Heart left ventricle (tissue), 16 donors: ENCODE measurements at regions not wholly inside any gene's neighbourhood (a gene's known extent, or its start where the extent isn't known, plus 50 kb on each side); places are given as distances from the start of the nearest gene placed in this dataset.

Experiments
- ATAC-seq, 4 donors: fragments of 200-7000 bp; cut with Tn5 transposase; one replicate each; pipeline ENCODE4 v1.9.1; 2020 to 2022; ENCODE audit warnings: moderate library complexity in 4 of 4, mild to moderate bottlenecking in 3 of 4, moderate number of reproducible peaks in 1 of 4
- DNase-seq, 5 donors: peaks; one replicate each; pipeline ENCODE4 v3.0.0-alpha.2; 2020
- H3K27ac ChIP-seq, 12 donors: fragments of 200-600 bp; sonication (generic) in 4 of 12; one replicate each; pipeline versions ENCODE4 v1.5.0 to v1.8.0; 2016 to 2022; ENCODE audit warnings: mild to moderate bottlenecking in 2 of 12
- H3K27me3 ChIP-seq, 9 donors: fragments of 200-600 bp; sonication (generic) in 2 of 9; one replicate each; pipeline versions ENCODE4 v1.5.1 to v1.8.0; 2016 to 2022; ENCODE audit warnings: mild to moderate bottlenecking in 3 of 9
- H3K36me3 ChIP-seq, 9 donors: fragments of 200-600 bp; sonication (generic) in 2 of 9; one replicate each; pipeline versions ENCODE4 v1.5.0 to v1.8.0; 2018 to 2022; ENCODE audit warnings: mild to moderate bottlenecking in 2 of 9
- H3K4me1 ChIP-seq, 12 donors: fragments of 200-600 bp; sonication (generic) in 4 of 12; one replicate each; pipeline versions ENCODE4 v1.5.0 to v1.8.0; 2016 to 2022; ENCODE audit warnings: mild to moderate bottlenecking in 3 of 12
- H3K4me3 ChIP-seq, 12 donors: fragments of 200-600 bp; sonication (generic) in 4 of 12; one replicate each; pipeline versions ENCODE4 v1.5.0 to v1.8.0; 2017 to 2022; ENCODE audit warnings: mild to moderate bottlenecking in 9 of 12, moderate library complexity in 4 of 12
- H3K9me3 ChIP-seq, 12 donors: fragments of 200-600 bp; sonication (generic) in 4 of 12; one replicate each; pipeline versions ENCODE4 v1.5.0 to v1.8.0; 2016 to 2022; ENCODE audit warnings: mild to moderate bottlenecking in 1 of 12
- POLR2A ChIP-seq, 2 donors: fragments of 450-650 bp; IDR thresholded peaks; one replicate each; pipeline ENCODE4 v1.6.1; 2017; ENCODE audit warnings: antibody characterized with exemption in 2 of 2, mild to moderate bottlenecking in 2 of 2, moderate library complexity in 2 of 2
- WGBS, 4 donors: extraction: QIAGEN DNeasy Blood & Tissue Kit in 2 of 4; methylation state at CpG; one replicate each; pipeline versions ENCODE4 v1.1.5 to v1.1.7; 2013 to 2018; 5-methylcytosine and 5-hydroxymethylcytosine counted together
- intact Hi-C, 10 donors: fragments of 100-400 bp; cut with DNase I; formaldehyde crosslinking; loops; one replicate each; pipeline versions ENCODE4 v1.11.1 to v1.14.2; 2022
- TF ChIP-seq, protein P1 (sequence below), 12 donors: fragments of 200-600 bp; sonication (generic) in 4 of 12; IDR thresholded peaks; one replicate each; pipeline versions ENCODE4 v1.5.0 to v1.8.0; 2018 to 2022; ENCODE audit warnings: antibody characterized with exemption in 12 of 12, mild to moderate bottlenecking in 5 of 12
- donor health status: ischemic (EF 13 %, LVEDD 7.1; RV severe dilation, severe dysfunction).
- donor health status: healthy with polysubstance abuse.
- donor health status: DM: no; HTN: yes; CAD: no.
- donor health status: DM: no; HTN: no; CAD: no.
- donor health status: ischemic (EF 25% LVEDD 6.9; RV normal size, moderate dysfunction).
- donor health status: ischemic (EF 25% LVEDD 5.7; RV mildly dilated, moderate dysfunction).
- donor health status: healthy.
- donor health status: DM: yes; HTN: yes; CAD: no.
- donor health status: ischemic (EF 35%, LVEDD 5.7; RV mildly dilated, moderate dysfunction).
- donor health status: nonischemic (EF 11% LVEDD 7.7; RV severe dilation, severe dysfunction).
- donor health status: DM: yes; HTN: yes; CAD: no.
- donor health status: PGD.
- donor health status: ischemic (EF 29% LVEDD 5.4; RV normal size, mild dysfunction).
- donor health status: nonischemic (EF 23%, LVEDD 6.1; RV moderate dilation, normal function).

DNA sequence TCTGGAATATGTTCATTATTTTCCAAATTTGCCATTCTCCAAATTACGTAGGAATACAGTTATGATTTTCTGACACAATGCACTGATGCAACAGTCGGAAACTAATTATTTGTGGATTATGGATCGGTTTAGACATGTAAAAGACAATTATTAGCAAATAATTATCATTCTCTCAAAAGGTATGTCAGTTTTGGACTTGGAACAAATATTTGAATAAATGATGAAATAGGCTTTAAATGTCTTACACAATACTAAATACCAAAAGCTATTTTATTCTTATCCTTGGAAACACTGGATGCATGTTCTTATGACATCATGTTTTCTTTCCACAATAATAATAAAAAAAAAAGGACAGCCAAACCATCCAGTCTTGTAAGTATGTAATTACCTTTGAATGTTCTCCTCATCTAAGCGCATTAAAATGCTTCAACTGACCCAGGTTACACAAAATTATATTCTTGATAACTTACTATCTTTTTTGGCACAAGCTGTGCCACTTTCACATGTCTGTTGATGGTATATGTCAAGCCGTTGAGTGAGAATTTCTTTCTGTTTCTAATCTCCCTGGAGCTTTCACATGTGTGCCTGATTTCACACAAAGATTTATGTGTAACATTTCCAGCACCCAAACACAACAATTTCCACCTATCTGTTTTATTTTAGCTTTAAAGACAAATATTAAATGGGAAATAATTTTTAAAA, 238.5 kb upstream of the ZNF385D start:
- intact Hi-C loops, result no loop called here
- no peaks in the 10 kb centered on the region for H3K36me3 ChIP-seq
- TF ChIP-seq POLR2A (IDR thresholded peaks at IDR 0.05), result no peak
- TF ChIP-seq, protein P1, sequence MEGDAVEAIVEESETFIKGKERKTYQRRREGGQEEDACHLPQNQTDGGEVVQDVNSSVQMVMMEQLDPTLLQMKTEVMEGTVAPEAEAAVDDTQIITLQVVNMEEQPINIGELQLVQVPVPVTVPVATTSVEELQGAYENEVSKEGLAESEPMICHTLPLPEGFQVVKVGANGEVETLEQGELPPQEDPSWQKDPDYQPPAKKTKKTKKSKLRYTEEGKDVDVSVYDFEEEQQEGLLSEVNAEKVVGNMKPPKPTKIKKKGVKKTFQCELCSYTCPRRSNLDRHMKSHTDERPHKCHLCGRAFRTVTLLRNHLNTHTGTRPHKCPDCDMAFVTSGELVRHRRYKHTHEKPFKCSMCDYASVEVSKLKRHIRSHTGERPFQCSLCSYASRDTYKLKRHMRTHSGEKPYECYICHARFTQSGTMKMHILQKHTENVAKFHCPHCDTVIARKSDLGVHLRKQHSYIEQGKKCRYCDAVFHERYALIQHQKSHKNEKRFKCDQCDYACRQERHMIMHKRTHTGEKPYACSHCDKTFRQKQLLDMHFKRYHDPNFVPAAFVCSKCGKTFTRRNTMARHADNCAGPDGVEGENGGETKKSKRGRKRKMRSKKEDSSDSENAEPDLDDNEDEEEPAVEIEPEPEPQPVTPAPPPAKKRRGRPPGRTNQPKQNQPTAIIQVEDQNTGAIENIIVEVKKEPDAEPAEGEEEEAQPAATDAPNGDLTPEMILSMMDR (IDR thresholded peaks at IDR 0.05), result no peak
- no peaks in the 10 kb centered on the region for H3K9me3 ChIP-seq
- no peak overlapping the region for H3K27ac ChIP-seq
- no peak overlapping the region for H3K4me3 ChIP-seq
- no peaks in the 10 kb centered on the region for H3K4me1 ChIP-seq
- H3K27me3 ChIP-seq, result no peaks in the 10 kb centered on the region
- no peak for ATAC-seq
- DNase-seq, result no peak
- 71 to 75% (median 72%) methylated on average over 5 of the region's 5 CpGs for WGBS, 4 donors

DNA sequence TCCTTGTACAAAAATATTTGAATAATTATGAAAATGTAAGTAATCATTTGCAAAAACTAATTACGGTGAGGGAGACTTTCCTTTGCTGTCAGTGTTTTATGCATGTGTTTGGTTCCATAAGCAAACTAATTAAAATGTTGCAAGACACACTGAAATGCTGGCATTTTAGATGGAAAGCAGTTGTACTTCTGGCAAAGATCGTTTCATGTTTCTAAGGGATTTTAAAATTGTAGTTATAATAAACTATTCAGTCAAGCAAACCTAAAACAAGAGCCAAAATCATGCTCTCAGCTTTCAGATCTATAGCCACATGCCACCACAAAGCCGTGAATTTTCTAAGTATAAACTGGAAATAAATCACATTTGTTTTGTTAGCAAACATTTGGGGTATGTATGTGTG, 240.1 kb upstream of the ZNF385D start:
- intact Hi-C loops, result no loop called here
- no peaks in the 10 kb centered on the region for H3K4me1 ChIP-seq
- no peak for TF ChIP-seq POLR2A (IDR thresholded peaks at IDR 0.05)
- TF ChIP-seq, protein P1 (IDR thresholded peaks at IDR 0.05), result no peak
- H3K9me3 ChIP-seq, result no peaks in the 10 kb centered on the region
- DNase-seq (no peak), ATAC-seq (no peak)
- WGBS, 4 donors, result 70 to 74% (median 72%) methylated on average over 3 of the region's 3 CpGs
- no peaks in the 10 kb centered on the region for H3K27me3 ChIP-seq
- no peaks in the 10 kb centered on the region for H3K36me3 ChIP-seq
- H3K4me3 ChIP-seq, result no peak overlapping the region
- H3K27ac ChIP-seq, result no peak overlapping the region

DNA sequence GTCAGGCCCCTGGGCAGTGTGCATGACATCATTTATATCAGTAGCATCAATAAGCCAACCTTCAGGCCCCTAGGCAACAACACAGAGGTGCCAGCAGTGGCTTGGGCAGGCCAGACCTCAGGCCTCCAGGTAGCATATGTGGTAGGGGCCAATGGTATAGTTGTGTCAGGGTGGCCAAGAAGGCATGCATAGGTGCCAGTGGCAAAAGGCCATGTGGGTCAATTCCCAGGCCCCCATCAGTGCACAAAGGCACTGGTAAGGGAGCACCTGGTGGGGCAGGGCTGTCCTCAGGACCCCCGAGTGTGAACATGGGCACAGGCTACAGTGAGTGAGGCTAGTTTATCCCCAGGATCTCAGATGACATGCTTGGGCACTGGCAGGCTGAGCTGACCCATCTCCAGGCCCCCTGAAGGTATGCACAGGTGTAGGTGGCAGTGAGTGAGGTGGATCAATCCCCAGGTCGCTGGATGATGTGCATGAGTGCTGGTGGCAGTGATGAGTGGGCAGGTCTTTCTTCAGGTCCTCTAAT, 244.1 kb upstream of the ZNF385D start:
- Histone ChIP-seq H3K9me3 (peaks cover 0 to 3% (median 0%) of the 10 kb centered on the region in 12 donors), H3K4me1 (no peaks in the 10 kb centered on the region), H3K27me3 (no peaks in the 10 kb centered on the region), H3K27ac (no peak overlapping the region), H3K4me3 (no peak overlapping the region), H3K36me3 (no peaks in the 10 kb centered on the region)
- no peak for DNase-seq
- WGBS, 4 donors, result 41 to 55% (median 52%) methylated on average over 2 of the region's 2 CpGs
- intact Hi-C loops, result no loop called here
- ATAC-seq, result peak in 1 of 4 donors; percentile 27
- no peak for TF ChIP-seq POLR2A (IDR thresholded peaks at IDR 0.05)
- TF ChIP-seq, protein P1 (IDR thresholded peaks at IDR 0.05), result no peak

DNA sequence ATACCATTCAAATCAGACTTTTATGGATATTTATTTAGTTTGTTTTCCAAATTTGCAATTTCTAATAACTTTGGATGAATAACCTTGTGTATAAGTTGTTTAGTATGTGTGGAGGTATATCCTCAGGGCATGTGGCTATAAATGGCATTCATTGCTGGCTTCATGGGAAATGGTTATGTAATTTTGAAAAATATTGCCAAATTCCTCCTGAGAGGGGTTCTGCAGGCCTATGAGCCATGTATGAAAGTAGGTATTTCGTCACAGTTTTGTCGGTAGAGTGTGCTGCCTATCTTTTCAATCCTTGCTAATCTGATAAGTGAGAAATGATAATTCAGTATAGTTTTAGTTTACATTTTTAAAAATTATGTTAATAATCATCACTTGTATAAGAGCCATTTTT, 256.4 kb upstream of the ZNF385D start:
- TF ChIP-seq, protein P1 (IDR thresholded peaks at IDR 0.05), result no peak
- TF ChIP-seq POLR2A (IDR thresholded peaks at IDR 0.05), result no peak
- H3K27ac ChIP-seq, result no peak overlapping the region
- WGBS, 4 donors, result 82 to 88% (median 85%) methylated on average over 2 of the region's 2 CpGs
- peaks cover 0 to 8% (median 0%) of the 10 kb centered on the region in 12 donors for H3K9me3 ChIP-seq
- no peak overlapping the region for H3K4me3 ChIP-seq
- no peaks in the 10 kb centered on the region for H3K4me1 ChIP-seq
- DNase-seq (no peak), ATAC-seq (no peak)
- H3K27me3 ChIP-seq, result no peaks in the 10 kb centered on the region
- intact Hi-C loops, result no loop called here
- H3K36me3 ChIP-seq, result no peaks in the 10 kb centered on the region
